ENCODE measurements at regions not wholly inside any gene's neighbourhood (a gene's known extent, or its start where the extent isn't known, plus 50 kb on each side); places are given as distances from the start of the nearest gene placed in this dataset.

DNA sequence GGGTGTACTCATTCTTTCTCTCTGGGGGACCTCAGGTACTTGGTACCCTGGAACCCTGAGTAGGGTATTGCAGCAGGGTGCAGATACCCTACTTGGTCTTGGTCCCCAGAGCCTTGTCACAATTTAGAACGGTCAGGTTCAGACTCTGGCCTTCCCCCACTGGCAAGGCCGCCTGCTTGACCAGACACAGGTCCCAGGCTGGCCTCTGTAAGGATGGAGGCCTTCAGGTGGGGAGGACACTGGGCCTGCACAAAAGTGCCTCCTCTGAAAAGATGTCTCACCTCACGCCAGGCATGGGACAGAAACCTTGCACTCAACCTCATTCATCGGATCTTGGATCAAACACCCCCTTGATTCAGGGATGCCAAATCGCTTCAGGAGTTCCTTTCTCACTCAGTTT, 158.4 kb downstream of the KLF13 start:
- peaks cover 21% of the 10 kb centered on the region for H3K27me3 Mint-ChIP-seq (ENCODE audit: unreplicated experiment)

GRCh38 chr15:31485431-31485830, 158.8 kb downstream of the KLF13 start:
- H3K27ac Mint-ChIP-seq (ENCODE audit: unreplicated experiment) = no peak overlapping the region
- no peak overlapping the region for H3K4me3 Mint-ChIP-seq (ENCODE audit: unreplicated experiment)
- H3K36me3 Mint-ChIP-seq (ENCODE audit: unreplicated experiment) = peaks cover 19% of the 10 kb centered on the region
- DNase-seq = no peak
- peaks cover 21% of the 10 kb centered on the region for H3K27me3 Mint-ChIP-seq (ENCODE audit: unreplicated experiment)
- TF ChIP-seq, protein P1, sequence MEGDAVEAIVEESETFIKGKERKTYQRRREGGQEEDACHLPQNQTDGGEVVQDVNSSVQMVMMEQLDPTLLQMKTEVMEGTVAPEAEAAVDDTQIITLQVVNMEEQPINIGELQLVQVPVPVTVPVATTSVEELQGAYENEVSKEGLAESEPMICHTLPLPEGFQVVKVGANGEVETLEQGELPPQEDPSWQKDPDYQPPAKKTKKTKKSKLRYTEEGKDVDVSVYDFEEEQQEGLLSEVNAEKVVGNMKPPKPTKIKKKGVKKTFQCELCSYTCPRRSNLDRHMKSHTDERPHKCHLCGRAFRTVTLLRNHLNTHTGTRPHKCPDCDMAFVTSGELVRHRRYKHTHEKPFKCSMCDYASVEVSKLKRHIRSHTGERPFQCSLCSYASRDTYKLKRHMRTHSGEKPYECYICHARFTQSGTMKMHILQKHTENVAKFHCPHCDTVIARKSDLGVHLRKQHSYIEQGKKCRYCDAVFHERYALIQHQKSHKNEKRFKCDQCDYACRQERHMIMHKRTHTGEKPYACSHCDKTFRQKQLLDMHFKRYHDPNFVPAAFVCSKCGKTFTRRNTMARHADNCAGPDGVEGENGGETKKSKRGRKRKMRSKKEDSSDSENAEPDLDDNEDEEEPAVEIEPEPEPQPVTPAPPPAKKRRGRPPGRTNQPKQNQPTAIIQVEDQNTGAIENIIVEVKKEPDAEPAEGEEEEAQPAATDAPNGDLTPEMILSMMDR (IDR thresholded peaks at IDR 0.05; ENCODE audit: partially characterized antibody, unreplicated experiment) = no peak
- H3K9me3 Mint-ChIP-seq (ENCODE audit: unreplicated experiment) = peaks cover 16% of the 10 kb centered on the region
- H3K4me1 Mint-ChIP-seq (ENCODE audit: low read depth, unreplicated experiment) = peaks cover 26% of the 10 kb centered on the region

More for the DNA sequence above, 158.4 kb downstream of the KLF13 start:
- TF ChIP-seq, protein P1 (IDR thresholded peaks at IDR 0.05; ENCODE audit: partially characterized antibody, unreplicated experiment) = no peak
- Mint-ChIP-seq H3K4me1 (ENCODE audit: low read depth, unreplicated experiment) (peaks cover 27% of the 10 kb centered on the region), H3K27ac (ENCODE audit: unreplicated experiment) (no peak overlapping the region), H3K9me3 (ENCODE audit: unreplicated experiment) (peaks cover 16% of the 10 kb centered on the region), H3K4me3 (ENCODE audit: unreplicated experiment) (no peak overlapping the region), H3K36me3 (ENCODE audit: unreplicated experiment) (peaks cover 19% of the 10 kb centered on the region)
- DNase-seq = no peak

DNA sequence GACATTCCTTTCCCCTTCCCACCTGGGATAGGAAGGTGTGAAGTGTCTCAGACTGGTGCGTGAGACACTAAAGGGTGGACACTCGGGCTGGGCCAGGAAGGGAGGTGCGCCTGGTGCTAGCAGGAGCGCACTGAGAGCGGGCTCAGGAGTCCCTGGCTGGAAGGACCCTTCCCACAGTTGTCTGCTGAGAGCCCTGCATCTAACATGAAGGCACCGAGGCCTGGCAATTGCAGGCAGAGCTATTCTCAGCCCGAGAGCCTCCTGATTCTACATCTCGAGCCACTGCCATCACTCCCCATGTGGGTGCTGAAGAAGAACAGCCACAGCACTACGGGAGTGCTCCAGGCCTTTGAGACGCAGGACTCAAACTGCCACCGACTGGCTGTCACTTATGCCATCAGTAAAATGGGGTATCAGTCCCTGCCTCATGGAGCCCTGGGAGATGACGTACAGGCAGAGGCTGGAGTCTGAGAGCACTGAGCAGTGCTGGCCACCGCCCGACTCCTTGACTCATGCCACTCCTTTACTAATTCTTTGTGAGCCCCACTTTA, 159.4 kb downstream of the KLF13 start:
- H3K4me3 Mint-ChIP-seq (ENCODE audit: unreplicated experiment) = no peak overlapping the region
- H3K9me3 Mint-ChIP-seq (ENCODE audit: unreplicated experiment) = peaks cover 16% of the 10 kb centered on the region
- H3K27ac Mint-ChIP-seq (ENCODE audit: unreplicated experiment) = no peak overlapping the region
- H3K27me3 Mint-ChIP-seq (ENCODE audit: unreplicated experiment) = peaks cover 17% of the 10 kb centered on the region
- H3K4me1 Mint-ChIP-seq (ENCODE audit: low read depth, unreplicated experiment) = peaks cover 21% of the 10 kb centered on the region
- TF ChIP-seq, protein P1 (IDR thresholded peaks at IDR 0.05; ENCODE audit: partially characterized antibody, unreplicated experiment) = no peak
- no peak for DNase-seq
- peaks cover 21% of the 10 kb centered on the region for H3K36me3 Mint-ChIP-seq (ENCODE audit: unreplicated experiment)

- peaks cover 17% of the 10 kb centered on the region for H3K27me3 Mint-ChIP-seq (ENCODE audit: unreplicated experiment)
- H3K9me3 Mint-ChIP-seq (ENCODE audit: unreplicated experiment) = peaks cover 16% of the 10 kb centered on the region
- H3K4me1 Mint-ChIP-seq (ENCODE audit: low read depth, unreplicated experiment) = peaks cover 16% of the 10 kb centered on the region
- TF ChIP-seq, protein P1 (IDR thresholded peaks at IDR 0.05; ENCODE audit: partially characterized antibody, unreplicated experiment) = no peak
- H3K4me3 Mint-ChIP-seq (ENCODE audit: unreplicated experiment) = no peak overlapping the region
- DNase-seq = no peak
- no peak overlapping the region for H3K27ac Mint-ChIP-seq (ENCODE audit: unreplicated experiment)
- H3K36me3 Mint-ChIP-seq (ENCODE audit: unreplicated experiment) = peaks cover 26% of the 10 kb centered on the region
Measured at GRCh38 chr15:31486506-31486905, 159.9 kb downstream of the KLF13 start.

GRCh38 chr15:31486906-31487695, 160.5 kb downstream of the KLF13 start:
- Mint-ChIP-seq H3K4me1 (ENCODE audit: low read depth, unreplicated experiment) (peaks cover 11% of the 10 kb centered on the region), H3K27me3 (ENCODE audit: unreplicated experiment) (peaks cover 13% of the 10 kb centered on the region), H3K9me3 (ENCODE audit: unreplicated experiment) (peaks cover 20% of the 10 kb centered on the region), H3K27ac (ENCODE audit: unreplicated experiment) (no peak overlapping the region), H3K36me3 (ENCODE audit: unreplicated experiment) (peaks cover 31% of the 10 kb centered on the region), H3K4me3 (ENCODE audit: unreplicated experiment) (no peak overlapping the region)
- no peak for DNase-seq
- TF ChIP-seq, protein P1 (IDR thresholded peaks at IDR 0.05; ENCODE audit: partially characterized antibody, unreplicated experiment) = no peak
